Loucy (cell line): ENCODE measurements at regions not wholly inside any gene's neighbourhood (a gene's known extent, or its start where the extent isn't known, plus 50 kb on each side); places are given as distances from the start of the nearest gene placed in this dataset.

Experiments
- H2AFZ ChIP-seq: fragments of 200-600 bp; sonication (generic); 2 replicates; pipeline ENCODE4 v1.6.0; 2016; ENCODE audit warnings: antibody characterized with exemption, mild to moderate bottlenecking, low read length, moderate library complexity
- H3F3A ChIP-seq: fragments of 200-600 bp; 2 replicates; pipeline ENCODE4 v1.6.0; 2016; ENCODE audit warnings: antibody characterized with exemption, low read depth, mild to moderate bottlenecking
- H3K27me3 ChIP-seq: fragments of 200-600 bp; sonication (generic); 2 replicates; pipeline ENCODE4 v1.6.1; 2014; ENCODE audit warnings: low read length, mild to moderate bottlenecking; ENCODE audit not compliant: insufficient read depth, poor library complexity, severe bottlenecking
- H3K36me3 ChIP-seq: fragments of 200-600 bp; sonication (generic); 2 replicates; pipeline ENCODE4 v1.6.1; 2016; ENCODE audit warnings: low read length; ENCODE audit not compliant: insufficient read depth
- H3K4me1 ChIP-seq: fragments of 200-600 bp; sonication (generic); 2 replicates; pipeline ENCODE4 v1.5.1; 2014; ENCODE audit warnings: low read length, mild to moderate bottlenecking; ENCODE audit not compliant: insufficient read depth, poor library complexity, severe bottlenecking
- H3K4me2 ChIP-seq: fragments of 200-600 bp; sonication (generic); 2 replicates; pipeline ENCODE4 v1.6.0; 2014; ENCODE audit warnings: antibody characterized with exemption, low read length, low read depth, mild to moderate bottlenecking; ENCODE audit not compliant: poor library complexity, severe bottlenecking
- H3K4me3 ChIP-seq: fragments of 200-600 bp; sonication (generic); 2 replicates; pipeline ENCODE4 v1.5.1; 2014; ENCODE audit warnings: low read length, mild to moderate bottlenecking, mixed read lengths; ENCODE audit not compliant: poor library complexity, severe bottlenecking
- H3K79me2 ChIP-seq: fragments of 200-600 bp; sonication (generic); 2 replicates; pipeline ENCODE4 v1.6.1; 2014; ENCODE audit warnings: low read length; ENCODE audit not compliant: insufficient read depth
- H3K9ac ChIP-seq: fragments of 200-600 bp; sonication (generic); 2 replicates; pipeline ENCODE4 v1.6.0; 2014; ENCODE audit warnings: mild to moderate bottlenecking, low read depth, low read length, moderate library complexity; ENCODE audit not compliant: poor library complexity, severe bottlenecking
- H3K9me2 ChIP-seq: fragments of 200-600 bp; sonication (generic); replicated peaks from 2 replicates; pipeline ENCODE4 v1.6.1; 2016; ENCODE audit warnings: low read depth, low read length, mixed read lengths
- H3K9me3 ChIP-seq: fragments of 200-600 bp; sonication (generic); 2 replicates; pipeline ENCODE4 v1.6.1; 2014; ENCODE audit warnings: mild to moderate bottlenecking, antibody characterized with exemption, low read length, low read depth; ENCODE audit not compliant: insufficient read depth
- H4K20me1 ChIP-seq: fragments of 200-600 bp; sonication (generic); 2 replicates; pipeline ENCODE4 v1.6.0; 2014; ENCODE audit warnings: antibody characterized with exemption, low read length, mild to moderate bottlenecking; ENCODE audit not compliant: insufficient read depth, poor library complexity, severe bottlenecking
- EZH2phosphoT487 ChIP-seq: fragments of 200-600 bp; IDR thresholded peaks from 2 replicates; pipeline ENCODE4 v1.6.1; 2018; ENCODE audit warnings: antibody characterized with exemption, mild to moderate bottlenecking, moderate library complexity, borderline replicate concordance
- TF ChIP-seq, protein P1 (sequence below): fragments of 200-600 bp; sonication (generic); conservative IDR thresholded peaks from 2 replicates; pipeline ENCODE4 v1.5.1; 2014; ENCODE audit warnings: mild to moderate bottlenecking, antibody characterized with exemption, low read length

- no peaks in the 10 kb centered on the region for H3K9me2 ChIP-seq
- no peaks in the 10 kb centered on the region for H3K27me3 ChIP-seq
- H2AFZ ChIP-seq, result no peak overlapping the region
Measured at GRCh38 chr1:87674791-87675190, 346.1 kb downstream of the LMO4 start.

DNA sequence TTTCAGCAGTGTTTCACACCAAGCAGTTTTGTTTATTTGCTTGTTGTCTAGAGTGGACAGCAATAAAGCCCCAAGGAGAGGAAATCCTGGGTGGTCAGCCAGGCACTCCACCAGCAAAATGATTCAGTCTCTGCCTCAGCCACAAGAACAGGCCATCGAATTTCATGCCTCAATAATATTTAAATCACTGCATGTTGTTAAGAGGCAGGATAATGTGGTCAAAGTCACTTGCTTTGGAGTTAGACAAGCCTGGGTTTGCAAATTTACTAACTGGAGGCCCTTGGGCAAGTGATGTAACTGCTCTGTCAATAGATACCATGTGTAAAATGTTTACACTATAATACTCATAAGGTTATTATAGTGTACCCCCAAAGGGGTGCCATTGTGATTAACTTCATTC, 349.6 kb downstream of the LMO4 start:
- H3K9ac ChIP-seq, result no peak overlapping the region
- H3K9me3 ChIP-seq, result no peaks in the 10 kb centered on the region
- H3K9me2 ChIP-seq, result no peaks in the 10 kb centered on the region
- H2AFZ ChIP-seq, result no peak overlapping the region
- no peak overlapping the region for H3K4me3 ChIP-seq
- H3K36me3 ChIP-seq, result no peaks in the 10 kb centered on the region
- no peaks in the 10 kb centered on the region for H3K27me3 ChIP-seq
- H3K4me1 ChIP-seq, result peaks cover 2% of the 10 kb centered on the region
- no peaks in the 10 kb centered on the region for H4K20me1 ChIP-seq
- H3K79me2 ChIP-seq, result no peaks in the 10 kb centered on the region
- TF ChIP-seq, protein P1, sequence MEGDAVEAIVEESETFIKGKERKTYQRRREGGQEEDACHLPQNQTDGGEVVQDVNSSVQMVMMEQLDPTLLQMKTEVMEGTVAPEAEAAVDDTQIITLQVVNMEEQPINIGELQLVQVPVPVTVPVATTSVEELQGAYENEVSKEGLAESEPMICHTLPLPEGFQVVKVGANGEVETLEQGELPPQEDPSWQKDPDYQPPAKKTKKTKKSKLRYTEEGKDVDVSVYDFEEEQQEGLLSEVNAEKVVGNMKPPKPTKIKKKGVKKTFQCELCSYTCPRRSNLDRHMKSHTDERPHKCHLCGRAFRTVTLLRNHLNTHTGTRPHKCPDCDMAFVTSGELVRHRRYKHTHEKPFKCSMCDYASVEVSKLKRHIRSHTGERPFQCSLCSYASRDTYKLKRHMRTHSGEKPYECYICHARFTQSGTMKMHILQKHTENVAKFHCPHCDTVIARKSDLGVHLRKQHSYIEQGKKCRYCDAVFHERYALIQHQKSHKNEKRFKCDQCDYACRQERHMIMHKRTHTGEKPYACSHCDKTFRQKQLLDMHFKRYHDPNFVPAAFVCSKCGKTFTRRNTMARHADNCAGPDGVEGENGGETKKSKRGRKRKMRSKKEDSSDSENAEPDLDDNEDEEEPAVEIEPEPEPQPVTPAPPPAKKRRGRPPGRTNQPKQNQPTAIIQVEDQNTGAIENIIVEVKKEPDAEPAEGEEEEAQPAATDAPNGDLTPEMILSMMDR, result no peak
- no peak for TF ChIP-seq EZH2phosphoT487
- H3K4me2 ChIP-seq, result no peak overlapping the region
- no peaks in the 10 kb centered on the region for H3F3A ChIP-seq

More at GRCh38 chr1:87674791-87675190, 346.1 kb downstream of the LMO4 start:
- Histone ChIP-seq H3K79me2 (no peaks in the 10 kb centered on the region), H3K4me1 (no peaks in the 10 kb centered on the region), H3K4me3 (no peak overlapping the region), H3K9ac (no peak overlapping the region), H4K20me1 (no peaks in the 10 kb centered on the region), H3K9me3 (0 out of 2 replicates have a peak, but pooled peaks cover 5% of the 10 kb centered on the region), H3F3A (no peaks in the 10 kb centered on the region), H3K36me3 (no peaks in the 10 kb centered on the region), H3K4me2 (no peak overlapping the region)
- TF ChIP-seq EZH2phosphoT487, result no peak
- TF ChIP-seq, protein P1, result no peak

DNA sequence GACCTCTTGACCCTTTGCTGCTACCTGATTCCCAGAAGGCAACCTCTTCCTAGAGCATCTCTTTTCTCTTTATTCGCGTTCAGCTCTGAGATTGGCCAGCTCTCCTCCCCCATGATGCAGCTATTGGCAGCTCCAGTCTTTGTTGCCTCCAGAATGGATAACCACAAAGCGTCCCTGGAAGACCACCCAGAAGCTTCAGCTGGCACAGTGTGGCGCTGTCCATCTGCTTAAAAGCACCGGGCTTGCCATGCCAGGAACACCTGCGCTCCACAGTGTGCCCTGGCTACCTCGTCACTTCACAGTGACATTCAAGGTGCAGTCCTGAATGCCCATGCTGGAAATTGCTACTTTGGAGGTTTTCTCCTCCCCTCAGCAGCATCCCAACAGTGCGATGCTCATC, 353.9 kb downstream of the LMO4 start:
- Histone ChIP-seq H3K9me2 (no peaks in the 10 kb centered on the region), H4K20me1 (no peaks in the 10 kb centered on the region), H3K9ac (no peak overlapping the region), H3K79me2 (no peaks in the 10 kb centered on the region), H3K4me2 (no peak overlapping the region), H3K36me3 (no peaks in the 10 kb centered on the region), H3K4me3 (no peak overlapping the region), H3F3A (peaks cover 12% of the 10 kb centered on the region), H3K9me3 (no peaks in the 10 kb centered on the region), H2AFZ (no peak overlapping the region), H3K4me1 (peaks cover 37% of the 10 kb centered on the region), H3K27me3 (no peaks in the 10 kb centered on the region)
- TF ChIP-seq EZH2phosphoT487, result no peak
- TF ChIP-seq, protein P1, result peak; percentile 48
